ENCODE measurements at regions not wholly inside any gene's neighbourhood (a gene's known extent, or its start where the extent isn't known, plus 50 kb on each side); places are given as distances from the start of the nearest gene placed in this dataset.

GRCh38 chr1:59132295-59132694 lies 164.6 kb upstream of the FGGY start (continued):
- TF ChIP-seq PHF8 (conservative IDR thresholded peaks at IDR 0.05; ENCODE audit: low read depth, low read length) (no peak), YY1 (IDR thresholded peaks at IDR 0.05; ENCODE audit: low read depth, low read length) (no peak), TBP (IDR thresholded peaks at IDR 0.05; ENCODE audit: low read depth, low read length) (no peak), JUN (IDR thresholded peaks at IDR 0.05; ENCODE audit: low read depth, low read length) (no peak), JUND (IDR thresholded peaks at IDR 0.05; ENCODE audit: low read length) (no peak), SIN3A (conservative IDR thresholded peaks at IDR 0.05 in 1 of 2, IDR thresholded peaks at IDR 0.05 in 1 of 2; ENCODE audit: low read depth in 1 of 2, low read length in 2 of 2) (no peak)

Measured in H1 (cell line).